EL (cell line): ENCODE measurements at regions not wholly inside any gene's neighbourhood (a gene's known extent, or its start where the extent isn't known, plus 50 kb on each side); places are given as distances from the start of the nearest gene placed in this dataset.
A peak's percentile ranks its signal among the peaks of the same experiment; 100 is the strongest.
"Not testable (repeated sequence)": the region's sequence is repeated elsewhere in the genome, so short reads cannot be mapped to it uniquely, and the experiment has no call there.

ENCODE experiments used
- DNase-seq: peaks from one replicate; pipeline ENCODE4 v3.0.0-alpha.2; 2016

GRCh38 chr7:23887660-23888059, 177.6 kb downstream of the STK31 start:
- DNase-seq: no peak

GRCh38 chr7:23888958-23889357, 178.9 kb downstream of the STK31 start:
- no peak for DNase-seq

- DNase-seq: no peak
Measured at GRCh38 chr7:23889566-23889965, 179.5 kb downstream of the STK31 start.

GRCh38 chr7:23892019-23892418, 182.0 kb downstream of the STK31 start:
- DNase-seq: no peak

GRCh38 chr7:23893176-23893941, 183.3 kb downstream of the STK31 start:
- peak; percentile 51 for DNase-seq

GRCh38 chr7:23893942-23894891, 184.2 kb downstream of the STK31 start:
- peak; percentile 63 for DNase-seq

- no peak for DNase-seq
Measured at GRCh38 chr7:23894892-23895569, 185.0 kb downstream of the STK31 start.

GRCh38 chr7:23895666-23896096, 185.7 kb downstream of the STK31 start:
- DNase-seq: peak; percentile 70

DNA sequence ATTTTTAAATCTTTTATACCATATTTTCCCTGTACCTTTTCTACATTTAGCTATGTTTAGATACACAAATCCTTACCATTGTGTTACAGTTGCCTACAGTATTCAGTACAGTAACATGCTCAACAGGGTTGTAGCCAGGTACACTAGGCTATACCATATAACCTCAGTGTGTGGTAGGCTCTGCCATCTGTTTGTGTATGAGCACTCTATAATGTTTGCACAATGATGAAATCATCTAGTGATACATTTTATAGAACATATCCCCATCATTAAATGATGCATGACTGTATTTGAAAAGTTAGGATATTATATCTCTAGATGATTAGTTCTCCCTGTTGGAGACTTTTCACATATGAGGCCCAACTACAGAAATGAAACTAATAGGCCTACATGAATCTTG, 188.6 kb downstream of the STK31 start:
- DNase-seq: no peak

GRCh38 chr7:23904901-23905300, 194.9 kb downstream of the STK31 start:
- not testable (repeated sequence) for DNase-seq

DNA sequence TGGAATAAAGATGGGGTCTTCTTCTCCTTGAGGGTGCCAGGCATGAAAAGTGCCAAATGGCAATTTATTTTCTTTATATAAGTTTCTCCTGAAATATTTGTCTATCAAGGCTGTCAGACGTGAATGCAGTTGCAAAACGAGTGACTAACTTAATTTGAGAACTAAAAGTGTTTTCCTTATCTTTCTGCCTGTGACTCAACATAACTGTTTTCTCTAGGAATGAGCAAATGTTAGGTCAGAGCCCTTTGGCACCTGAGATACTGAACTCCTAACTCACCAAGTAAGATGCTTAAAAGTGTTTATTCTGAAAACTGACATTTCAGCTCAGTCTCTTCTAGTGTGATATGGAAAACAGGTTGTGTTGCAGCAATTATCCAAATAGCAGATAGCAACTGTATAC, 197.0 kb downstream of the STK31 start:
- peak; percentile 10 for DNase-seq

- no peak for DNase-seq
Measured at GRCh38 chr7:23909426-23909825, 199.4 kb downstream of the STK31 start.

GRCh38 chr7:23912065-23912464, 202.0 kb downstream of the STK31 start:
- no peak for DNase-seq

DNA sequence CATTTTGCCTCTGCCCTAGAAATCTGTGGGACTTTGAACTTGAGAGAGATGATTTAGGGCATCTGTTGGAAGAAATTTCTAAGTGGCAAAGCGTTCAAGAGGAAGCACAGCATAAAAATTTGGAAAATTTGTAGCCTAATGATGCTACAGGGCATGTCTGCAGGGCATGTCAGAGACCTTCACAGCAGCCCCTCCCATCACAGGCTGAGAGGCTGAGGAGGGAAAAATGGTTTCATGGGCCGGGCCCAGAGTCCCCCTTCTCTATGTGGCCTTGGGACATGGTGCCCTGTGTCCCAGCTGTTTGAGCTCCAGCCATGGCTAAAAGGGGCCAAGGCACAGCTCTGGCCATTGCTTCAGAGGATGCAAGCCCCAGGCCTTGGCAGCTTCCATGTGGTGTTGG, 203.0 kb downstream of the STK31 start:
- no peak for DNase-seq

DNA sequence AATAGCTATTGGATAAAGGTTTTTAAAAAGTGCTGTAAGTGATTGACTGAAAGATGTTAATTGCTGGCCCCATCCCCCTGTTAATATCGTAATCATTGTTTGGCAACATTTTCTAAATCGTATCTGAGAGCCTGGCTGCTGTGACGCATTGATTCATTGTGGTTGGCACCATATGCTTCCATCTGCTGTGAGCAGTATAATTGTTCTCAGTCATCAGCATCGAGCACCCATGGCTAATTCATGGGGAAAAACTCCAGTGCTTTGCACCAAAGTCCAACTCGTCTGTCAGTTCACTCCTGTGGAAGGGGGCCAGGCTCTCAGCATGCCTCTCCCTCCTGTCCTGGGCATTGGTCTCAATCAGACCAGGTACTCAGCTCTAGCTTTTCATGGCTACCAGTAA, 205.2 kb downstream of the STK31 start:
- DNase-seq: no peak

DNA sequence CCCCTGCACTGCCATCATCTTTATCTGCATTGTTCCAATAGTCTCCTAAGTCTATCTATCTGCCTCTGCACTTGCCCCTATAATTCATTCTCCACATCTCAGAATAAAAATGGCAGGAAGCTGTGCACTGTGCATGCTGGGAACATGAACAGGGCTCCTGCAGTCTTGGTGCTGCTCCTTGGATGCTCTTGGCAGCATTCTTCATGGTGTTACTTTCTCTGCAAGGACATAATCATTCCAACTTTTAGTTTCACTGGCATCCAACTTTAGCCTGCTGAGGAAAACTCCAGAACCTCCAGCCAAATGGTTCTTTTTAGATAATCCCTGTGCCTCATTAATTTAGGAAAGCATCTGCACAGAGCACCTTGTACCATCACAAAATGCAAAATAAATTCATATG, 208.3 kb downstream of the STK31 start:
- no peak for DNase-seq

- peak; percentile 42 for DNase-seq
Measured at GRCh38 chr7:23918856-23919255, 208.8 kb downstream of the STK31 start.

GRCh38 chr7:23925088-23925487, 215.1 kb downstream of the STK31 start:
- DNase-seq: no peak

- DNase-seq: no peak
Measured at GRCh38 chr7:23927709-23928417, 217.8 kb downstream of the STK31 start.

DNA sequence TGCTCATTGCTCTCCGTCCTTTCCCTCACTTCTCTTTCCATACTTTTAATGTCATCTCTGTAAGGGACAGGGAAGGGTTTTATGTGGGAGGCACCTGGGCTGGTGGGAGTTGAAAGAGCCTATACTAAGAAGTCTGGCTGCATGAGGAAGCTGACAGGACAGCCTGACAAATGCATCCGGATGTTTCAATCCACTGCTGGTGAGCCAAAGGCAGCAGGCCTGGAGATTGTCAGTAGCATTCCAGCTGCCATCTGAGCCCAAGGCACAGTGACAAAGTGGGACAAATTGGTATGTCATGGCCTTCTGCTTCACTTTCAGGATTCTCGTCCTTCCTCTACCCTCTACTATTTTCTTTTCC, 218.4 kb downstream of the STK31 start:
- no peak for DNase-seq

DNA sequence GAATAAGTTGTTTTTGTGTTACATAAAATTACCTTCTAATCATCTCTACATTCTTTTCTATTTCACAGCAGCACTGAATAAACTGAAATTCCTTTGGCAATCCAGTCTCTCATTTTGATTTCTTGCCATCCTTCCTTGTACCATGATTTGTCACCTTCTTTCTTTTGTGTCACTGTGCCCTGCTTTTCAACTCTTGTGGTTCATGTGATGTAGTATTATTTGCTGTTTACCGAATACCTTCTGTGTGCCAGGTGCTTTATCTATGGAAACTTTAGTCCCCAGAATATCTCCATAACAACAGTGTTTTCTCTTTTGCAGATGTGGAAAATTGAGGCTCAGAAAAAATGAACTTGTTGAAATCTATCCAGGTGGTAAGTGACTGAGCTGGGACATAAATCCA, 220.3 kb downstream of the STK31 start:
- no peak for DNase-seq

GRCh38 chr7:23931633-23932032, 221.6 kb downstream of the STK31 start:
- no peak for DNase-seq

DNA sequence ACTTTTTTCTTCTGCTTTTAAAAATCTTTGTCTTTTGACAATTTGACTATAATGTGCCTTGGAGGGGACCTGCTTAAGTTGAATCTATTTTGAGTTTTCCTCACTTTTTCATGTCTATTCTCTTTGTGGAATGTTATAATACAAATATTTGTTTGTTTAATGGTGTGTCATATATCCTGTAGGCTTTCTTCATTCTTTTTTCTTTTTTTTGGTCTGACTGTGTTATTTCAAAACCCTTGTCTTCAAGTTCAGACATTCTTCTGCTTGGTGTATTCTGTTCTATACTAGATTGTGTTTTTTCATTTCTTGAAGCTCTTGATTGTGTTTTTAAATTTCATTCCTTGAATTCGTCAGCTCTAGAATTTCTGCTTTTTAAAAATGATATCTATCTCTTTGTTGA, 228.2 kb downstream of the STK31 start:
- no peak for DNase-seq
